ENCODE measurements at regions not wholly inside any gene's neighbourhood (a gene's known extent, or its start where the extent isn't known, plus 50 kb on each side); places are given as distances from the start of the nearest gene placed in this dataset.
"Not testable (repeated sequence)": the region's sequence is repeated elsewhere in the genome, so short reads cannot be mapped to it uniquely, and the experiment has no call there.

DNA sequence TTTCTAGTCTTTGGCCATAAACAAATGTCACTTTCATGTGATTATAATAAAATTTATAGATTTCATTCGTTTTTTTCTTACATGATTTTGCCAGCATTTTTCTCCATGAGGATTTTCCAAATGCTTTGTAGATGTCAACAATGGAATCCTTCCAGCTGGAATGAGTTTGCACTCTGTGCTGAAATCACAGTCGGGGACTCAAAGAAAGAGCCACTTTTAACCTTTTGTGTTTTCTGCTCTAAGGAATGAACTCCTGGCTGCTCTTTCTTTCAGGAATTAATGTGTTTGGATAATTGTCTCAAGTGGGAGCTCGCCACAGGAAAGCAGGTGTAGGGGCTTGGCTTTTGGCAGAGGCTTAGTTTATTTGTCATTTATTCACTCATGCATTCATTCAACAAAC, 372.3 kb upstream of the SALL1 start:
- DNase-seq (ENCODE audit: extremely low read depth, low read depth), result no peak
- no peak overlapping the region for H3K4me3 ChIP-seq (replicated peaks; ENCODE audit: low read depth, low read length)
- TF ChIP-seq, protein P1, sequence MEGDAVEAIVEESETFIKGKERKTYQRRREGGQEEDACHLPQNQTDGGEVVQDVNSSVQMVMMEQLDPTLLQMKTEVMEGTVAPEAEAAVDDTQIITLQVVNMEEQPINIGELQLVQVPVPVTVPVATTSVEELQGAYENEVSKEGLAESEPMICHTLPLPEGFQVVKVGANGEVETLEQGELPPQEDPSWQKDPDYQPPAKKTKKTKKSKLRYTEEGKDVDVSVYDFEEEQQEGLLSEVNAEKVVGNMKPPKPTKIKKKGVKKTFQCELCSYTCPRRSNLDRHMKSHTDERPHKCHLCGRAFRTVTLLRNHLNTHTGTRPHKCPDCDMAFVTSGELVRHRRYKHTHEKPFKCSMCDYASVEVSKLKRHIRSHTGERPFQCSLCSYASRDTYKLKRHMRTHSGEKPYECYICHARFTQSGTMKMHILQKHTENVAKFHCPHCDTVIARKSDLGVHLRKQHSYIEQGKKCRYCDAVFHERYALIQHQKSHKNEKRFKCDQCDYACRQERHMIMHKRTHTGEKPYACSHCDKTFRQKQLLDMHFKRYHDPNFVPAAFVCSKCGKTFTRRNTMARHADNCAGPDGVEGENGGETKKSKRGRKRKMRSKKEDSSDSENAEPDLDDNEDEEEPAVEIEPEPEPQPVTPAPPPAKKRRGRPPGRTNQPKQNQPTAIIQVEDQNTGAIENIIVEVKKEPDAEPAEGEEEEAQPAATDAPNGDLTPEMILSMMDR (IDR thresholded peaks at IDR 0.05; ENCODE audit: low read depth, low read length, missing control alignments), result no peak

- TF ChIP-seq, protein P1 (IDR thresholded peaks at IDR 0.05; ENCODE audit: low read depth, low read length, missing control alignments), result no peak
- DNase-seq (ENCODE audit: extremely low read depth, low read depth), result no peak
- H3K4me3 ChIP-seq (replicated peaks; ENCODE audit: low read depth, low read length), result no peak overlapping the region
Observed at GRCh38 chr16:51522902-51523301, 371.8 kb upstream of the SALL1 start.

GRCh38 chr16:51516960-51517359, 365.9 kb upstream of the SALL1 start:
- DNase-seq (ENCODE audit: extremely low read depth, low read depth); H3K4me3 ChIP-seq (replicated peaks; ENCODE audit: low read depth, low read length): not testable (repeated sequence)

DNA sequence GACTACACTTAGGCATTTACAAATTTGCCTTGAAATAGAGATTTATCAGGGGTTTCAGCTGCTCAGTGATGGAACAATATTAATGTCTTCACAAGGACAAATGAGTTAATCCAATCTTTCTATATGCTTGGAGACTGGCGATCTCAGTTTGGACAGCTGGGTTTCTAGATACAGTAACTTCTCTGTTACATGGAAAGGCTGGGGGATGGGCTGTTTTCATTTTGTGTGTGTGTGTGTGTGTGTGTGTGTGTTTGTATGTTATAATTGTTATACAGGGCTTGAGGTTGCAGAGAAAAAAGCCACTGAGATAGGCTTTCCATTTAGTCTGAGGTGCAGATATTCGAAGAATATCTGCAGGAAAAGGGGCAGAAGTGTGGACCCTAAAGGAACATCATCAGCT, 359.3 kb upstream of the SALL1 start:
- H3K4me3 ChIP-seq (replicated peaks; ENCODE audit: low read depth, low read length), result no peak overlapping the region
- TF ChIP-seq, protein P1 (IDR thresholded peaks at IDR 0.05; ENCODE audit: low read depth, low read length, missing control alignments), result no peak
- DNase-seq (ENCODE audit: extremely low read depth, low read depth), result no peak

DNA sequence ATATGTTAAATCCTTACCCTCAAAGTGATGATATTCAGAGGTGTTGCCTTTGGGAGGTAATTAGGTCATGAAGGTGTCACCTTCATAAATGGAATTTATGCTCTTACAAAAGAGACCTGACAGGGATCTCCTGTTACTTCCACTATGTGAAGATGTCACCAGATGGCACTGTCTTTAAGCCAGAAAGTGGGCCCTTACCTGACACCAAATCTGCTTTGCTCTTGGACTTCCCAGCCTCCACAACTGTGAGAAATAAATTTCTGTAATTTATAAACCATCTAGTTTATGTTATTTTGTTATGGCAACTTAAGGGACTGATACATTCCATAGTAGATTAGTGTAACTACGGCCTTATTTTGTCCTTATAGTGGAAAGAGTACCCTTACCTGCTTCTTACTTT, 358.3 kb upstream of the SALL1 start:
- H3K4me3 ChIP-seq (replicated peaks; ENCODE audit: low read depth, low read length), result no peak overlapping the region
- TF ChIP-seq, protein P1 (IDR thresholded peaks at IDR 0.05; ENCODE audit: low read depth, low read length, missing control alignments), result no peak
- DNase-seq (ENCODE audit: extremely low read depth, low read depth), result no peak

DNA sequence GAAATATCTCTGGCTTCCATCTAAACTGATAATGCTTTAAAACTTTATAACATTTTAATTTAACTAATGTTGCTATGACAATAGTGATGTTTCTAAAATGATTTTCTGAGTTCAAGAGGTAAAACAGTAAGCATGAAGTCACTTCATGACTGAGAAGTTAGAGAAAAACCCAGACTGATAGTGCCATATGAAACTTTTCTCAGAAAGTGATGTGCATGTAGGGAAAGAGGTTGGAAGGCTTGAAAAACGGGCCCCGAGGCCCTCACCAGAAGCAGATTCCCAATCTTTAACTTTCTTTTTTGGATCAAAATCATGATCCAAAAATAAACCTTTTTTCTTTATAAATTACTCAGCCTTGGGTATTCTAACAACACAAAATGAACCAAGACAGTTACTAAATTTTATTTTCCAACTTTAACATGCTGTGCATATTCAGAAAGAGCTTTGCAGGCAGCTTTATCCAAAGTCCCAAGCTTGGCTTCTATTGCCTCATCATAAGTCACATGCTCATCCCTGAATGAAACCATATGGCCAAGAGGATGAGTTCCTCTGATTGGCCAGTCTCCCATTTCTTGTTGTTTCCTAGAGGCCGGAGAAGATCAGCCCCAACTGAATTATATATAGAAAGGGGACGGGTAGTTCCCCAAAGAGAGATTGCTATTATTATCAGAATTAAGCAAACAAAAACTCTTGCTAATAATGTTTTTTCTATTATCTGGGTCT, 357.6 kb upstream of the SALL1 start:
- TF ChIP-seq, protein P1 (IDR thresholded peaks at IDR 0.05; ENCODE audit: low read depth, low read length, missing control alignments), result no peak
- peak; percentile 62 for DNase-seq (ENCODE audit: extremely low read depth, low read depth)
- no peak overlapping the region for H3K4me3 ChIP-seq (replicated peaks; ENCODE audit: low read depth, low read length)

GRCh38 chr16:51507286-51507685, 356.2 kb upstream of the SALL1 start:
- no peak overlapping the region for H3K4me3 ChIP-seq (replicated peaks; ENCODE audit: low read depth, low read length)
- DNase-seq (ENCODE audit: extremely low read depth, low read depth), result no peak
- TF ChIP-seq, protein P1 (IDR thresholded peaks at IDR 0.05; ENCODE audit: low read depth, low read length, missing control alignments), result no peak

All from HFF-Myc (cell line).